Keratinocyte (primary cell): ENCODE measurements at regions not wholly inside any gene's neighbourhood (a gene's known extent, or its start where the extent isn't known, plus 50 kb on each side); places are given as distances from the start of the nearest gene placed in this dataset.

Source experiments
- EZH2 ChIP-seq: IDR thresholded peaks from one replicate; pipeline ENCODE4 v1.6.1; 2012; ENCODE audit warnings: inconsistent platforms, mild to moderate bottlenecking, low read length, moderate library complexity
- TF ChIP-seq, protein P1 (sequence below), 3 experiments: IDR thresholded peaks in 1 of 3; conservative IDR thresholded peaks in 1 of 3; optimal IDR thresholded peaks in 1 of 3; 2 replicates in 2 of 3; 3 replicates in 1 of 3; pipeline versions ENCODE3 to v1.5.1; 2011; ENCODE audit warnings: low read length in 3 of 3, mild to moderate bottlenecking in 3 of 3, moderate library complexity in 2 of 3, control low read depth in 1 of 3, inconsistent platforms in 1 of 3; ENCODE audit not compliant: insufficient read depth in 2 of 3; ENCODE audit errors: extremely low read depth in 1 of 3

- no peak for TF ChIP-seq EZH2
- TF ChIP-seq, protein P1, sequence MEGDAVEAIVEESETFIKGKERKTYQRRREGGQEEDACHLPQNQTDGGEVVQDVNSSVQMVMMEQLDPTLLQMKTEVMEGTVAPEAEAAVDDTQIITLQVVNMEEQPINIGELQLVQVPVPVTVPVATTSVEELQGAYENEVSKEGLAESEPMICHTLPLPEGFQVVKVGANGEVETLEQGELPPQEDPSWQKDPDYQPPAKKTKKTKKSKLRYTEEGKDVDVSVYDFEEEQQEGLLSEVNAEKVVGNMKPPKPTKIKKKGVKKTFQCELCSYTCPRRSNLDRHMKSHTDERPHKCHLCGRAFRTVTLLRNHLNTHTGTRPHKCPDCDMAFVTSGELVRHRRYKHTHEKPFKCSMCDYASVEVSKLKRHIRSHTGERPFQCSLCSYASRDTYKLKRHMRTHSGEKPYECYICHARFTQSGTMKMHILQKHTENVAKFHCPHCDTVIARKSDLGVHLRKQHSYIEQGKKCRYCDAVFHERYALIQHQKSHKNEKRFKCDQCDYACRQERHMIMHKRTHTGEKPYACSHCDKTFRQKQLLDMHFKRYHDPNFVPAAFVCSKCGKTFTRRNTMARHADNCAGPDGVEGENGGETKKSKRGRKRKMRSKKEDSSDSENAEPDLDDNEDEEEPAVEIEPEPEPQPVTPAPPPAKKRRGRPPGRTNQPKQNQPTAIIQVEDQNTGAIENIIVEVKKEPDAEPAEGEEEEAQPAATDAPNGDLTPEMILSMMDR (optimal IDR thresholded peaks at IDR 0.05 in 1 of 3, IDR thresholded peaks at IDR 0.05 in 1 of 3, conservative IDR thresholded peaks at IDR 0.05 in 1 of 3; ENCODE audit: extremely low read depth in 1 of 3, insufficient read depth in 2 of 3, low read length in 3 of 3) = no peak
Measured at GRCh38 chr22:47445212-47445611, 682.8 kb downstream of the TBC1D22A start.
